GM18907 (cell line): ENCODE measurements at regions not wholly inside any gene's neighbourhood (a gene's known extent, or its start where the extent isn't known, plus 50 kb on each side); places are given as distances from the start of the nearest gene placed in this dataset.
"Not testable (repeated sequence)": the region's sequence is repeated elsewhere in the genome, so short reads cannot be mapped to it uniquely, and the experiment has no call there.

Source experiments
- ATAC-seq: cut with Tn5 transposase; IDR thresholded peaks from one replicate; pipeline ENCODE4 v1.9.1; 2021; ENCODE audit warnings: mild to moderate bottlenecking, moderate library complexity; ENCODE audit not compliant: unreplicated experiment

GRCh38 chr4:126986828-126987227 is 645.9 kb upstream of the INTU start:
- no peak for ATAC-seq

DNA sequence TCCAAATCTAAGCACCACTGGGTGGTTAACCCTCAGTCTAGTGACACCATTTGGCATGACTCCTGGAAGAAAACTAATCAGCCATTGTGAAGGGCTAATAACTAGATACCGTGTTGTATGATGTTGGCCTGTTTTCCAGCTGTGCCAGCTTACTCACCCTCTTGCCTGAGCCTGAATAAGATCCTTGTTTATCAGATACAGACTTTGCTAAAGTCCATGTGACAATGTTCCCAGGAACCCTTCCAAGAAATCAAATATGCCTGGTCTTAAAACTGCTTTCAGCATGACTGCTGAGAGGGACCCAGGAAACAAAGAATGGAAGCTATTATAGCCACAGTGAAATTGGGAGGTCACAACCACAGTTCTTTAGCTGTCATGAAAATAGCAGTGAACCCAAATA is 640.8 kb upstream of the INTU start:
- no peak for ATAC-seq

DNA sequence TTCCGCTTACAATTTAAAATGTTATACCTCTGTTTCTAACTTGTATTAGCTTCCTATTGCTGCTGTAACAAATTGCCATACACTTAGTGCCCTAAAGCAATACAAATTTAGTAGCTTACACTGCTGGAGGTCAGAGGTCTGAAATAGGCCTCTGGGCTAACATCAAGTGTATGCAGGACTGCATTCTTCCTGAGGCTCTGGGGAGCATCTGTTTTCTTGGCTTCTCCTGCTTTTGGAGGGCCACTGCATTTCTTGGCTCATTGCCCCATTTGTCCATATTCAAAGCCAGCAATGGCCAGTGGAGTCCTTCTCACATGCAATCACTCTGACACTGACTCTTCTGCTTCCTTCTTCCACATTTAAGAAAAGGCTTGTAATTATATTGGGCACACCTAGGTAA is 639.8 kb upstream of the INTU start:
- ATAC-seq = no peak

GRCh38 chr4:126993351-126993750 is 639.4 kb upstream of the INTU start:
- ATAC-seq = no peak

DNA sequence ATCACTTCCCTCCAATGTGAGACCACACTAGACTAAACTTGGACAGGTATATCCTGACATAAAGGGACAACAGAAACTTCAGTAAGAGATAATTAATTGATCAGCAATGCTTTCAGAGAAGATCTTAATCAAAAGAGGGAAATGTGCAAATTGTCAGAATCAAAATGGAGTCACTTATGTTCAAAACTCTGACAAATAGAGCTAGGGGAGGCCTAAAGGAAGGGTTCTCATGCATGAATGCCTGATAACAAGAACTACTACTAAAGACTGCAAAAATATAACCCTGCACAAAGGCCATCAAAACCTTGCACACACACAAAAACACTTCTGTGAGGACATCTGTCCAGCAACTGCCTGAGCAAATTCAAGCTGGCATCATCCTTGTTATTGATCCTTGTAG is 637.5 kb upstream of the INTU start:
- ATAC-seq = no peak

- ATAC-seq = no peak
Measured at GRCh38 chr4:127000110-127000509, 632.6 kb upstream of the INTU start.

DNA sequence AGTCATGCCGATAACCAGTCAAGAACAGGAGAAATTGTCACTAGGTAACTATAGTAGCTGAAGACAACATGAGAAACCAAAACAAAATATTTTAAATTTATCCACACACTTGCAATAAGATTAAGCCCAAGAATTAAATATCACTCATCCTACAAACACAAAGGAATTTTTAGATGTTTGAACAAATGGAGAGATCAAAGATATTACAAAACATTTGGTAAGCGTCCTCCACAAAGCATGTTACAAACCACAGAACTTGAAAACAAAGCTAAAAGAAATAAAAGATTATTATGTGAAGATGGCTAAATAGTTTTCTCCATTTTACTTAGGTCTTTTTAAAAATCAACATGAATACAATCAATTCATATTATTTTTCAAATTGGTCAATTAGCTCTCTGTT is 631.9 kb upstream of the INTU start:
- no peak for ATAC-seq

GRCh38 chr4:127001933-127002332 is 630.8 kb upstream of the INTU start:
- no peak for ATAC-seq

GRCh38 chr4:127006446-127006877 is 626.3 kb upstream of the INTU start:
- ATAC-seq = no peak

- ATAC-seq = no peak
Measured at GRCh38 chr4:127007305-127007704, 625.5 kb upstream of the INTU start.

DNA sequence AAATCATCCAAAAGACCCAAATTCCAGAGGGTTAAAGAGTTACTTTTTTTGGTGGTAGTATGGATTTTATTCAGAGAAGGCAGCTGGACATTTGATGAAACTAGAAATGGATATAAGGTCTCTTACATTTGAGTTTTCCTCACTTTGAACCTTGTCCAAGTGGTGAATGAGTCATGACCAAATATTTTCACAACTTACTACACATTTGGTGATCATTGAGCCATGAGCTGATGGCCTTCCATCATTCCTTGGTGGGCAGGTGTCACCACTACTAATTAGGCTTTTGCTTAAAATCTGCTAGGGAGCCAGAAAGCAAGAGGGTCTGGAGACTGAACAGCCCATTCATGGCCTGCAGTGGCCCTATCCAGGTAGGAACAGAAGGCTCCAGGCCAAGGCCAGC is 620.2 kb upstream of the INTU start:
- no peak for ATAC-seq

- no peak for ATAC-seq
Measured at GRCh38 chr4:127015667-127016117, 617.1 kb upstream of the INTU start.

DNA sequence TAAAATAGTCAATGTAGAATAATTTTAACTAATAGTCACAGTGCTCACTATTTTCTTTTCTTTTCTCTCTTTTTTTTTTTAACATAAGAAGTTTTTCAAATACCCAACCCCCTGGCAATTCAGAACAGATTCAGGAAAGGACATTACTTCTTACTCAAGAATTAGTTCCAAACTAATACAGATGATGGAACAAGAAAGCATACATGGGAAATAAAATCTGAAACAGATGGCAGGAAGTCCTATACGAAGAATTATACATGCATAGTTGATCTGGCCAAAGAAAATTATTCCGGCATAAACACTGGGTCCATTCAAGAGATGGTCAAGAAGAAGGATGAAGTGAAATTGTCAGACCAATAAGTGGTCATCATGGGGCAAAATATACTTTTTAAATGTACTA is 614.4 kb upstream of the INTU start:
- no peak for ATAC-seq

GRCh38 chr4:127020831-127021230 is 611.9 kb upstream of the INTU start:
- ATAC-seq = not testable (repeated sequence)

- ATAC-seq = no peak
Measured at GRCh38 chr4:127036296-127036695, 596.5 kb upstream of the INTU start.

- ATAC-seq = no peak
Measured at GRCh38 chr4:127045861-127046260, 586.9 kb upstream of the INTU start.

DNA sequence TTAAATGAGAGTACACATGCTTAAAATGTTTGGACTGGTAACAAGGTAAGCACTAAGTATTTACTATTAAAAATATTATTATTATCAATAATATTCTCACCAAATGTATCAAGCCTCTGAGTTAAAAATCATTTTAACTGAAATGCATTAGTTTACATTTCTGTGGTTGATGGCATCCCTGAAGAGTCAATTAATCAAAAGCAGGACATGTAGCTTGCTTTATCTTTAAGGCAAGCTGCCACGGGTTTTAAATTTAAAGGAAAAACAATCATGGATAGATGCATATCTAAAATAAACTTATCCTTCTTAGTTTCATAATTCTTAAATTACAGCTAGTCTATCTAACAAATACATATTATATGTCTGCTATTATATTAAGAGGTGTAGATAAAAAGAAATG is 584.8 kb upstream of the INTU start:
- no peak for ATAC-seq

DNA sequence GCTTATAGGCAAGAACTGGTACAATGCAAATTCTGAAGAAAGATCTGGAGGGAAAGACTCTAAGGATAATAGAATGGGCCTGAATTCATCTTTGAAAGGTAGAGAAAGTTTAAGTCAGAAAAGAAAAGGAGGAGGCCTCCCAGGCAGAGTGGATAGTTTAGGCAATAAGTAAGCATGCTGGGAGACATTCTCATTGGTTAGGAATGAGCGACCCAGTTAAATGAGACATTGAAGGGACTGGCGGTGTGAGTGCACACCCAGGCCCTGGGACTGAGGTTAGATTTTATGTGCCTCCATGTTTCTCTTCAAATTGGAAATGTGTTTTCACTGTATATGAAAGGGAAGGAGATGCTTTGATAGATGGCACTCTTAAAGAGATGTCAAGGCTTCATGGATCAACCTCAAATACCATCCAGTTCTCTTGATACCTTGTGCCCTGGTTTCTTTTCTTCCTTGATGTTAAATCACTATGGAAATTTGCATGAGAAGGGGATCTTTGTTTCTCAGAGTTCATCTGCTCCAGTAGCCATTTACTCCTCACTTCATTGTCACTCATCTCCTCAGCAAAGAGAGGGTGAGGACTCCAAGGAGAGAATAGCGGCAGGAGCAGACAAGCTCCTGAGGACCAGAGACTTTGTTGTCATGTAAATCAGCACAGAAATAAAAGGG is 584.2 kb upstream of the INTU start:
- no peak for ATAC-seq

DNA sequence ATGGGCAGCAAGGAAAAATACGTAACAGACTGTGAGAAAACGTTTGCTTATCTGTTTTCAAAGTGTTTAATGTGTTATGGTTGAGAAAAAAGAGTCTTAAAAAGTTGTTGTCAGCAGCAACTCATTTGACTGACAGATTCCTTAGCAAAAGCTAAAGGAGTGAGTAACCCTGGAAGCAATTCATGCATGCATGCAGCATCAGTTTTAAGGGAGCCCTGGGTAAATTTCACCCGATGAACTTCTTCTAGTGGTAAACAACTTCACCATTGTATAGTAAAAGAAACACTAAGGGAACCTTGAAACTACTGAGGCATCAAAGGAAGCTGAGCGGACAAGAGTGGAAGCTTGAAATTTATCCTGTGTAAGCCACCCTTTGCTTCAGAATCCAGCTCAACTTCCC is 583.2 kb upstream of the INTU start:
- no peak for ATAC-seq

- ATAC-seq = no peak
Measured at GRCh38 chr4:127052742-127053141, 580.0 kb upstream of the INTU start.

GRCh38 chr4:127055357-127055756 is 577.4 kb upstream of the INTU start:
- no peak for ATAC-seq

- ATAC-seq = no peak
Measured at GRCh38 chr4:127069675-127070074, 563.1 kb upstream of the INTU start.

DNA sequence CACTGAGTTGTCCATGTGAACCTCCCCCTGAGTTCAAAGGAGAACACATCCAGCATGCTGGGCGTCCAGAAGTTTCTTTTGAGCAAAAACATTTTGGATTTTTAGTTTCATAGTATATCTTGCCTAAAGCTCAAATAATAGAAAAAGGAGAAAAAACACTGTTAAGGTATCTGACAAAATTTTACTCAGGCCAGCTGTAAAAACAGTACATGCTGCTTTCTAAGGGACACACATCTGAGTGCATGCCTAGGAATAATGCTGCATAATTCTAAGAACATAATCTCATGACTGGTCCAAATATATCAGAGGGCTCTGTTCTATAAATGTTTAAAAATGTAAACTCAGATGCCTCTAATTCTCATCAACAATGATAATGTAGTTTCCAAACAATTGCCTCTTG is 561.3 kb upstream of the INTU start:
- no peak for ATAC-seq
